Activated T-cell treated with anti-CD3 and anti-CD28 coated beads, Interleukin-2, amount 50 U/mL, for 4 hours (primary cell): ENCODE measurements at regions not wholly inside any gene's neighbourhood (a gene's known extent, or its start where the extent isn't known, plus 50 kb on each side); places are given as distances from the start of the nearest gene placed in this dataset.

Experiments
- ATAC-seq, 2 donors: fragments of 200-7000 bp; cut with Tn5 transposase; one replicate each; pipeline ENCODE4 v1.10.0; 2021
- DNase-seq: peaks from one replicate; pipeline ENCODE4 v3.0.0-alpha.2; 2020
- H3K27me3 Mint-ChIP-seq: one replicate; pipeline ENCODE4 v1.8.0; 2021; ENCODE audit warnings: low read depth, mixed read lengths
- H3K36me3 Mint-ChIP-seq: one replicate; pipeline ENCODE4 v1.8.0; 2022; ENCODE audit warnings: mixed read lengths; ENCODE audit not compliant: insufficient read depth
- H3K4me1 Mint-ChIP-seq: one replicate; pipeline ENCODE4 v1.8.0; 2021; ENCODE audit warnings: low read depth, mixed read lengths
- H3K4me3 Mint-ChIP-seq: one replicate; pipeline ENCODE4 v1.8.0; 2021; ENCODE audit warnings: mild to moderate bottlenecking, moderate library complexity, mixed read lengths
- H3K9me3 Mint-ChIP-seq: one replicate; pipeline ENCODE4 v1.8.0; 2021; ENCODE audit warnings: mixed read lengths

GRCh38 chr15:94535298-94536048 lies 304.1 kb downstream of the MCTP2 start:
- Mint-ChIP-seq H3K36me3 (no peaks in the 10 kb centered on the region), H3K4me3 (no peak overlapping the region), H3K27me3 (peaks cover 6% of the 10 kb centered on the region), H3K4me1 (no peaks in the 10 kb centered on the region), H3K9me3 (peaks cover 4% of the 10 kb centered on the region)
- ATAC-seq (no peak), DNase-seq (no peak)

GRCh38 chr15:94536549-94536948 lies 305.2 kb downstream of the MCTP2 start:
- ATAC-seq (no peak), DNase-seq (no peak)
- H3K4me3 Mint-ChIP-seq, result no peak overlapping the region
- no peaks in the 10 kb centered on the region for H3K4me1 Mint-ChIP-seq
- H3K36me3 Mint-ChIP-seq, result no peaks in the 10 kb centered on the region
- H3K9me3 Mint-ChIP-seq, result peaks cover 4% of the 10 kb centered on the region
- peaks cover 3% of the 10 kb centered on the region for H3K27me3 Mint-ChIP-seq

DNA sequence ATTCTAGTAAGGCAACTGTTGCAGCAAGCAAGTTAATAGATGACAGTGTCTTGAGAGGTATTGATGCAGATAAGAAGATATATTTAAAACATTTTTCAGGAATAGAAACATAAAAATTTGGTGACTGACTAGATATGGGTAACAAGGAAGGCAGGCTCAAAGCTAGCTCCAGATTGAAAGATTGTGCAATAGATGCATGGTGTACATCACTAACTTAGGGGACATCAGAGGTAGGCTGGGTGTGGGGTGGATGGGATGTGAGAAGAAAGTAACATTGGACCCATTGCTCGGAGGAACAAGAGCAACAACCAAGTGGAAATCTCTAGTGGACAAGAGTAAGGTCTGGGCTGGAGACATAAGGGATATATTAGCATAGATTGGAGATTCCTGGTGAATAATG lies 306.9 kb downstream of the MCTP2 start:
- Mint-ChIP-seq H3K27me3 (peaks cover 4% of the 10 kb centered on the region), H3K4me3 (no peak overlapping the region), H3K9me3 (peaks cover 4% of the 10 kb centered on the region), H3K36me3 (no peaks in the 10 kb centered on the region), H3K4me1 (no peaks in the 10 kb centered on the region)
- ATAC-seq, result no peak
- DNase-seq, result no peak

DNA sequence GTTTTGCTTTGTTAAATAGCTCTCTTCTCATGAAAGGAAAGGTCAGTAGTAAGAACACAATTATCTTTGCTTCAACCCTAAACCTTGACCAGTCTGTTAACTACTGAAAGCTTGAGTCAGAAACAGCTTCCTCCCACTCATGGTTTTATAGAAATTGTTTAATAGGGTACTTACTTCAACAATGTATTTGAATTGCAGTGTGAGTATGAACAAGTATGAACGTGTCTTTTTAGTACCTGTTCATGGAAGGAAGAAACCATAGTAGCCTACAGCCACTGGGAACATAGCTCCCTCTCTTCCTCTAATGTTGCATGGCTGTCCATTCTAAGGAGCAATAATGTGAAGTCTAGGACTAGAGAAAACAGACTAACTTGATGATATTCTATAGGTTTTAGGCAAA lies 311.0 kb downstream of the MCTP2 start:
- Mint-ChIP-seq H3K4me3 (no peak overlapping the region), H3K27me3 (peaks cover 4% of the 10 kb centered on the region), H3K4me1 (no peaks in the 10 kb centered on the region), H3K36me3 (no peaks in the 10 kb centered on the region), H3K9me3 (peaks cover 4% of the 10 kb centered on the region)
- DNase-seq, result no peak
- no peak for ATAC-seq

GRCh38 chr15:94546808-94547207 lies 315.4 kb downstream of the MCTP2 start:
- H3K27me3 Mint-ChIP-seq, result peaks cover 7% of the 10 kb centered on the region
- DNase-seq (no peak), ATAC-seq (no peak)
- no peaks in the 10 kb centered on the region for H3K9me3 Mint-ChIP-seq
- no peak overlapping the region for H3K4me3 Mint-ChIP-seq
- H3K36me3 Mint-ChIP-seq, result no peaks in the 10 kb centered on the region
- H3K4me1 Mint-ChIP-seq, result no peaks in the 10 kb centered on the region

- no peaks in the 10 kb centered on the region for H3K36me3 Mint-ChIP-seq
- H3K4me3 Mint-ChIP-seq, result no peak overlapping the region
- no peak for ATAC-seq
- no peaks in the 10 kb centered on the region for H3K9me3 Mint-ChIP-seq
- peaks cover 13% of the 10 kb centered on the region for H3K27me3 Mint-ChIP-seq
- DNase-seq, result no peak
- H3K4me1 Mint-ChIP-seq, result no peaks in the 10 kb centered on the region
Measured at GRCh38 chr15:94547711-94548110, 316.4 kb downstream of the MCTP2 start.

- DNase-seq (no peak), ATAC-seq (no peak)
- H3K9me3 Mint-ChIP-seq, result peaks cover 6% of the 10 kb centered on the region
- H3K27me3 Mint-ChIP-seq, result peaks cover 18% of the 10 kb centered on the region
- H3K4me3 Mint-ChIP-seq, result no peak overlapping the region
- H3K36me3 Mint-ChIP-seq, result no peaks in the 10 kb centered on the region
- H3K4me1 Mint-ChIP-seq, result no peaks in the 10 kb centered on the region
Measured at GRCh38 chr15:94555841-94556519, 324.6 kb downstream of the MCTP2 start.

DNA sequence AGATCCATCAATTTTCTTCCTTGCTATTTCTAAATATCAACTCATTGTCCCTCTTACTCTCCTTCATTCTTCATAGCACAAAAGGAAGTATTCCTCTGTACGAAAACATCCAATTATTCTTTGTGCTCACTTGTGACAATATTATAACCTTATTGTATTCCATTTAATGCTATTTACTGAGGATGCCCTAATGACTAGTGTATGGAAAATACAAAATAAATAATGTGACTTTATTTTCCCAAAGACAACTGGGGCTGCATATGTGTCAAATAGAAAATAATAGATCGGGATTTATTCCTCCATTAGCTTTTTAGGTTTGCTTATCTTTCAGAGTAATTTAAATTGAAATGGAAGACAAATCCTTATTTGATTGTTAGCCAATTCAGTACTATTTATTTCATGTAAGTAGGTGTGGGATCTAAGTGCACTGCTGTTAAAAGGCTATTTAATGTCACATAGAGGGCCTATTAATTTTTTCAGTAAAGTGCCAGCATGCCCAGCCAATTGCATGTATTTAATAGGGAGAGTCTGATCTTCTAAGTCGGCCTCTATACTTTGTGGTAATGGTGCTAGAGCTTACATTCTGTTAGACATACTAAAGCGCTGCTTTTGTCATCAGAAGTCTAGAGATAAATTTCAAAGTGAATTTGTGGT lies 329.8 kb downstream of the MCTP2 start:
- no peaks in the 10 kb centered on the region for H3K4me1 Mint-ChIP-seq
- peaks cover 13% of the 10 kb centered on the region for H3K9me3 Mint-ChIP-seq
- H3K27me3 Mint-ChIP-seq, result peaks cover 12% of the 10 kb centered on the region
- DNase-seq, result no peak
- H3K36me3 Mint-ChIP-seq, result no peaks in the 10 kb centered on the region
- H3K4me3 Mint-ChIP-seq, result no peak overlapping the region
- no peak for ATAC-seq

- Mint-ChIP-seq H3K9me3 (peaks cover 13% of the 10 kb centered on the region), H3K4me1 (no peaks in the 10 kb centered on the region), H3K36me3 (no peaks in the 10 kb centered on the region), H3K27me3 (peaks cover 15% of the 10 kb centered on the region), H3K4me3 (no peak overlapping the region)
- DNase-seq (no peak), ATAC-seq (no peak)
Measured at GRCh38 chr15:94563456-94563855, 332.1 kb downstream of the MCTP2 start.

DNA sequence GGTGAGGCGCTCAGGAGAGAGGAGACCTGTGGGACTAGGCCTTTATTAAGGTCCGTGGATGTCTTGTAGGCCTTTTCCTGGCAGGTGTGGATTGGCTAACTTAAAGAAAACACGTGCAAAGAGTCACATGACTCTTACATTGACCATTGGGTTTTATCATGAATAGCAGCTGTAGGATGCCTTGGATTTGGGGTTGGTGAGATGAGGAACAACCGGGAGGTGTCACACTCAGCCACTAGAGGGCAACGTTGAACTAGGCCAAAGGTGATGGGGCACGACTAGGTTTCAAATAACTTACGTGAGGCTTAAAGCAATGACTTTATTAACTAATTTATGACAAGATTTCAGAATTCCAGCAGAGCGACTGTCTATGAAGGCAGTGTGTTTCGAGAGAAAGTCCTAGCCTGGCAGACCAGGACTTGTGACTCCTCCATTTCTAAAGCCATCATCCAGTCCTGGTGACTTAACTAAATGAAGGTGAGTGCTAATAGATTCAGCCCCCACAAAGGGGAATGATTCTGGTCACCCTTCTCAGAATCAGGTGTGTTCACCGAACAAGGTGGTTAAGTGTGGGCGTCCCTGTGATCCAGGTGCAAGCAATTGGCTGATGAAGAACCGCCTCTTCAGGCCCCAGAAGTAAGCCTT lies 345.6 kb downstream of the MCTP2 start:
- DNase-seq (peak; percentile 9), ATAC-seq (peak; percentile 35 to 60)
- H3K4me1 Mint-ChIP-seq, result no peaks in the 10 kb centered on the region
- H3K36me3 Mint-ChIP-seq, result no peaks in the 10 kb centered on the region
- H3K9me3 Mint-ChIP-seq, result no peaks in the 10 kb centered on the region
- peaks cover 49% of the 10 kb centered on the region for H3K27me3 Mint-ChIP-seq
- no peak overlapping the region for H3K4me3 Mint-ChIP-seq

DNA sequence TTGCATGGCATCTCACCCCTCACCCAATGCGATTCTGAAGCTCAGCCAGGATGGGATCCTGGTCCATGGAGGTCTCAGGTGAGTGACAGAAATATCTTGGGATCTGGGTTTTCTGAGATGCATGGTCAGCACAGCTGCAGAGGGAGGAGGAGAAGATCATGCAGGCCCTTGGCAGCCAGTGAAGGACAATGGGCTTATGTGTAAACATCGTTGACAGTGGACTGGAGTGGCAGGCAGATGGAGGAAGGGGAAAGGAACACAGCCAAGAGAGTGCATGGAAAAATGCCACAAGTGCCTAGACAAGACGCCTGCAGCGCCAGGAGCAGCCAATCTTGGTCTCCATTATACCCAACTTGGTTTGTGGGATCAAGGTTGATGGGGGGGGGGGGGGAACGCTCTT lies 347.9 kb downstream of the MCTP2 start:
- Mint-ChIP-seq H3K36me3 (no peaks in the 10 kb centered on the region), H3K9me3 (no peaks in the 10 kb centered on the region), H3K27me3 (peaks cover 64% of the 10 kb centered on the region), H3K4me3 (no peak overlapping the region), H3K4me1 (peaks cover 7% of the 10 kb centered on the region)
- ATAC-seq, result no peak
- DNase-seq, result no peak

- DNase-seq, result no peak
- Mint-ChIP-seq H3K27me3 (peaks cover 64% of the 10 kb centered on the region), H3K4me3 (no peak overlapping the region), H3K4me1 (peaks cover 18% of the 10 kb centered on the region), H3K9me3 (no peaks in the 10 kb centered on the region), H3K36me3 (no peaks in the 10 kb centered on the region)
- ATAC-seq, result no peak
Measured at GRCh38 chr15:94580211-94580885, 349.0 kb downstream of the MCTP2 start.

GRCh38 chr15:94582368-94582767 lies 351.0 kb downstream of the MCTP2 start:
- H3K4me3 Mint-ChIP-seq, result no peak overlapping the region
- H3K4me1 Mint-ChIP-seq, result peaks cover 27% of the 10 kb centered on the region
- ATAC-seq (peak in 1 of 2 donors; percentile 39), DNase-seq (no peak)
- H3K9me3 Mint-ChIP-seq, result no peaks in the 10 kb centered on the region
- no peaks in the 10 kb centered on the region for H3K36me3 Mint-ChIP-seq
- peaks cover 61% of the 10 kb centered on the region for H3K27me3 Mint-ChIP-seq

DNA sequence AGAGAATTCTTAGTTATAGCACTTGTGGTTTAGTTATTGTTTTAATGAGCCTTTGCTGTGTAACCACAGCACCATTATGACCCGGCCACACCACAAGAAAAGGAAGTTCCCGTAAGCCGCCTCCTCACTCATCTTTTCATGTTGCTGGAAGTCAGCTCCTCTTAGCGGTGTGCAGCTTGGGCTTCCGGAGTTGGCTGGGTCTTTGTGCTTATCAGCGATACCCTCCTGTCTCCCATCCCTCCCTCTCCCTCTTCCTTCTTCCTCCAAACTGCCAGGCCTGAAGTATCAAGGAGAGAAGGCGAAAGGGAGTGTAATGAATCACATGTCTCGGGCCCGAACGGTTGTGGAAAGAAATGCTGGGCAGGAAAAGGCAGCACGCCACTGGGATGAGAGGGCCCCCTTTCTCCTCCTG lies 353.5 kb downstream of the MCTP2 start:
- peaks cover 27% of the 10 kb centered on the region for H3K4me1 Mint-ChIP-seq
- peak overlapping the region; percentile 49 for H3K4me3 Mint-ChIP-seq

More for the DNA sequence above, 353.5 kb downstream of the MCTP2 start:
- peak; percentile 16 for DNase-seq
- peak; percentile 90 to 91 for ATAC-seq
- H3K9me3 Mint-ChIP-seq, result no peaks in the 10 kb centered on the region
- no peaks in the 10 kb centered on the region for H3K36me3 Mint-ChIP-seq
- peaks cover 65% of the 10 kb centered on the region for H3K27me3 Mint-ChIP-seq
